Lung (tissue), 11 donors: ENCODE measurements at regions not wholly inside any gene's neighbourhood (a gene's known extent, or its start where the extent isn't known, plus 50 kb on each side); places are given as distances from the start of the nearest gene placed in this dataset.
"Not testable (repeated sequence)": the region's sequence is repeated elsewhere in the genome, so short reads cannot be mapped to it uniquely, and the experiment has no call there.

Source experiments
- ATAC-seq: fragments of 200-7000 bp; cut with Tn5 transposase; one replicate; pipeline ENCODE4 v1.9.1; 2020; ENCODE audit warnings: moderate number of reproducible peaks; ENCODE audit not compliant: insufficient read depth, low FRiP score
- DNase-seq, 3 donors: peaks; one replicate each; pipeline ENCODE4 v3.0.0-alpha.2; 2013 to 2017
- H3K27ac ChIP-seq, 2 donors: one replicate each; pipeline ENCODE4 v1.5.1; 2013; ENCODE audit warnings: mild to moderate bottlenecking in 2 of 2, moderate library complexity in 2 of 2, control low read depth in 1 of 2, inconsistent platforms in 1 of 2, low read depth in 1 of 2, low read length in 1 of 2
- H3K27me3 ChIP-seq, 3 donors: one replicate each; pipeline ENCODE4 v1.5.1; 2013; ENCODE audit warnings: low read length in 2 of 3; ENCODE audit not compliant: control insufficient read depth in 3 of 3, insufficient read depth in 3 of 3
- H3K36me3 ChIP-seq, 4 donors: one replicate each; pipeline ENCODE4 v1.5.1; 2013; ENCODE audit warnings: low read length in 4 of 4, mild to moderate bottlenecking in 1 of 4, moderate library complexity in 1 of 4; ENCODE audit not compliant: control insufficient read depth in 4 of 4, insufficient read depth in 4 of 4
- H3K4me1 ChIP-seq, 5 donors: one replicate each; pipeline ENCODE4 v1.5.1; 2013; ENCODE audit warnings: low read length in 5 of 5, mild to moderate bottlenecking in 2 of 5, moderate library complexity in 1 of 5; ENCODE audit not compliant: control insufficient read depth in 5 of 5, insufficient read depth in 5 of 5
- H3K4me3 ChIP-seq: one replicate; pipeline ENCODE4 v1.5.1; 2013; ENCODE audit warnings: mild to moderate bottlenecking, control low read depth, moderate library complexity
- H3K9ac ChIP-seq, 2 donors: one replicate each; pipeline ENCODE4 v1.5.1; 2013; ENCODE audit warnings: low read length in 2 of 2, control low read depth in 1 of 2; ENCODE audit not compliant: insufficient read depth in 1 of 2
- H3K9me3 ChIP-seq, 4 donors: one replicate each; pipeline ENCODE4 v1.5.1; 2013; ENCODE audit warnings: low read length in 3 of 4, mild to moderate bottlenecking in 1 of 4, moderate library complexity in 1 of 4; ENCODE audit not compliant: control insufficient read depth in 4 of 4, insufficient read depth in 3 of 4
- CTCF ChIP-seq: IDR thresholded peaks from 2 replicates; pipeline ENCODE4 v1.5.1; 2012; ENCODE audit warnings: mild to moderate bottlenecking; ENCODE audit errors: control extremely low read depth, extremely low read depth
- whole genome bisulfite sequencing, 2 donors: extraction: QIAGEN DNeasy Blood & Tissue Kit; methylation state at CpG; one replicate each; pipeline ENCODE4 v1.1.7; 2013; 5-methylcytosine and 5-hydroxymethylcytosine counted together
- donor health status: control.
- donor health status: control.
- donor health status: Bipolar disorder and iron deficiency.
- donor health status: healthy.
- donor health status: DM: yes; HTN: yes; CAD: no.

GRCh38 chr3:21220944-21221343 is 530.1 kb downstream of the ZNF385D start:
- Histone ChIP-seq H3K9me3 (peaks cover 0 to 6% (median 1%) of the 10 kb centered on the region in 4 donors), H3K4me1 (peaks cover 0 to 7% (median 0%) of the 10 kb centered on the region in 5 donors), H3K36me3 (no peaks in the 10 kb centered on the region), H3K27me3 (no peaks in the 10 kb centered on the region), H3K9ac (no peak overlapping the region), H3K27ac (no peak overlapping the region), H3K4me3 (no peak overlapping the region)
- ATAC-seq (no peak), DNase-seq (no peak)
- TF ChIP-seq CTCF, result no peak
- 90 to 91% methylated on average over 1 of the region's 1 CpG for WGBS, 2 donors

- H3K27me3 ChIP-seq, result no peaks in the 10 kb centered on the region
- no peak overlapping the region for H3K4me3 ChIP-seq
- ATAC-seq, result no peak
- no peaks in the 10 kb centered on the region for H3K4me1 ChIP-seq
- TF ChIP-seq CTCF, result no peak
- no peak overlapping the region for H3K9ac ChIP-seq
- 66 to 78% methylated on average over 1 of the region's 1 CpG for WGBS, 2 donors
- DNase-seq, result no peak
- H3K9me3 ChIP-seq, result peaks cover 0 to 18% (median 2%) of the 10 kb centered on the region in 4 donors
- H3K27ac ChIP-seq, result no peak overlapping the region
- no peaks in the 10 kb centered on the region for H3K36me3 ChIP-seq
Measured at GRCh38 chr3:21216598-21216997, 534.4 kb downstream of the ZNF385D start.

- H3K27ac ChIP-seq, H3K4me1 ChIP-seq, H3K4me3 ChIP-seq, H3K36me3 ChIP-seq, DNase-seq, ATAC-seq, H3K27me3 ChIP-seq, H3K9ac ChIP-seq: not testable (repeated sequence)
- 64 to 79% methylated on average over 3 of the region's 3 CpGs for WGBS, 2 donors
- H3K9me3 ChIP-seq, result peaks cover 0 to 16% (median 7%) of the 10 kb centered on the region in 4 donors
Measured at GRCh38 chr3:21204122-21204521, 546.9 kb downstream of the ZNF385D start.

GRCh38 chr3:21195203-21195602 is 555.8 kb downstream of the ZNF385D start:
- H3K9ac ChIP-seq, result no peak overlapping the region
- 87 to 98% methylated on average over 2 of the region's 2 CpGs for WGBS, 2 donors
- no peak for TF ChIP-seq CTCF
- peaks cover 0 to 2% (median 1%) of the 10 kb centered on the region in 4 donors for H3K9me3 ChIP-seq
- ATAC-seq (no peak), DNase-seq (no peak)
- no peak overlapping the region for H3K27ac ChIP-seq
- H3K27me3 ChIP-seq, result no peaks in the 10 kb centered on the region
- H3K36me3 ChIP-seq, result no peaks in the 10 kb centered on the region
- H3K4me3 ChIP-seq, result no peak overlapping the region
- no peaks in the 10 kb centered on the region for H3K4me1 ChIP-seq

- ATAC-seq, result not testable (repeated sequence)
Measured at GRCh38 chr3:21194036-21194435, 557.0 kb downstream of the ZNF385D start.

More at GRCh38 chr3:21194036-21194435, 557.0 kb downstream of the ZNF385D start:
- not testable (repeated sequence) for H3K9ac ChIP-seq, H3K4me1 ChIP-seq, H3K36me3 ChIP-seq, H3K9me3 ChIP-seq, DNase-seq, H3K27ac ChIP-seq, H3K27me3 ChIP-seq, H3K4me3 ChIP-seq
- 87 to 92% methylated on average over 2 of the region's 2 CpGs for WGBS, 2 donors
